T47D (cell line): ENCODE measurements at regions not wholly inside any gene's neighbourhood (a gene's known extent, or its start where the extent isn't known, plus 50 kb on each side); places are given as distances from the start of the nearest gene placed in this dataset.

Experiments
- DNase-seq, 2 experiments: peaks; one replicate each; pipeline versions ENCODE4 v3.0.0 to v3.0.0-alpha.2; 2011 to 2012; ENCODE audit warnings: low read depth in 1 of 2, low spot score in 1 of 2
- JUND ChIP-seq: IDR thresholded peaks from 2 replicates; pipeline ENCODE4 v1.6.1; 2012; ENCODE audit warnings: low read depth
- in situ Hi-C: cut with HindIII; loops from 2 replicates; pipeline ENCODE4 v1.10.0; 2016; ENCODE audit warnings: low sequenced_read_pairs, low pct_unique_long_range_greater_than_20kb

GRCh38 chr17:37797206-37797605, 52.3 kb upstream of the HNF1B start:
- in situ Hi-C loops = no loop called here

GRCh38 chr17:37796076-37796475, 51.2 kb upstream of the HNF1B start:
- DNase-seq = peak; percentile 55 to 87
- in situ Hi-C loops = no loop called here
- no peak for TF ChIP-seq JUND

More at GRCh38 chr17:37797206-37797605, 52.3 kb upstream of the HNF1B start:
- no peak for TF ChIP-seq JUND
- no peak for DNase-seq
